DMS 273 treated with DMSO at 0.1 percent for 48 hours (cell line): ENCODE measurements at regions not wholly inside any gene's neighbourhood (a gene's known extent, or its start where the extent isn't known, plus 50 kb on each side); places are given as distances from the start of the nearest gene placed in this dataset.
"Not testable (repeated sequence)": the region's sequence is repeated elsewhere in the genome, so short reads cannot be mapped to it uniquely, and the experiment has no call there.

Experiments
- DNase-seq: peaks from one replicate; lab custom pipeline; 2025; lab: John Stamatoyannopoulos, UW

DNA sequence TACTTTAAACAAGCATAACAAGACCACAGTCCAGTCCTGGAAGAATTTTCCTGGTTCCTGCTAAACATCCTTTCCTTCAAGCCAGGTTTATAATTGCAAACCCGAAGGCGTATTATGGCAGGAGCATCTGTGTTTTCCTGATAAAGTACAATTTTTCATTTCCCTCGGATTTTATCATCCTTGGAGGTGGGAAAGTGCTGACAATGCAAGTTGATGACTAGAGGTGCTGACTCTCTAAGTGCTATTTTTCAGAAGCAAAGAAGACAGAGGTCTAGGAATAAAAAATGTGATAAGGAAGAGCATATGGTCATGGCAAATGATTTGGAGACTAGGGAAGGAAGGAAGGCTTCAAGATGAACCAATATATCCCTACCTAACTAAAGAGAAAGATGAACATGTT lies 703.2 kb upstream of the LRRN3 start:
- no peak for DNase-seq

DNA sequence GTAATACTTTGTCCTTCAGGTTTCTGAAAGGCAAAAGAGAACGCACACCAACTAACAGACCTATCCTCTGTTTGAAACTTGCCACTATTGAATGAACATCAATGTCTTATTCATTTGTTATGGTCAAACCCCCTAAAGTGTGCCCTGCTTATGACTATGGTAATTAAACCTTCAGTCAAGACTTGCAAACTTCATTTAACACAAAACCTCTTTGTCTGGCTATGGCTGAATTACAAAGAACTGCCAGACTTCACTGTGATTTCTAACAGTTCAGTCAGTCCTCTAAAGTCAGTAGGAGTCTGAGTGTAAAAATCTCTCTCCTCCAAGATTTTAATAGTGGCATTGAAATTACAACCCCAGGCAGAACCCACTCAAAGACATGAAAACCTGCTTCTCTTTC lies 702.5 kb upstream of the LRRN3 start:
- DNase-seq, result no peak

DNA sequence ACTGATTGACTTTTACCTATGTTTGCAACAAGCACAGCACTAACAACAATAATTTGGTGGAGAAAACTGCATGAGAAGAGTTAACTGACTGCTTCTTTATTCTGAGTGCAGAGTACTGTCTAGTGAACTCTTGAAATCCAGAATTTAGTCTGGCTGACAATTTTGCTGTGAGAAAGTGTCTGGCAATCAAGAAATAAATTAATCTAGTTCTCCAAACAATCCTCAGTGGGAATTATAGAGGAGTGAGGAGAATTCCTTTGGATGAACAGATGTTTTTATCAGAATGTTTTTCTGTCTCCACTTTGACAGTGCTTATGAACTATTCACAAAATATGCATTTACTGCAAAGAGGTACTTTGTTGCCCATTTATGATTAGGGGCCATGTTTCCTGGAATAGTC lies 694.9 kb upstream of the LRRN3 start:
- DNase-seq, result no peak

DNA sequence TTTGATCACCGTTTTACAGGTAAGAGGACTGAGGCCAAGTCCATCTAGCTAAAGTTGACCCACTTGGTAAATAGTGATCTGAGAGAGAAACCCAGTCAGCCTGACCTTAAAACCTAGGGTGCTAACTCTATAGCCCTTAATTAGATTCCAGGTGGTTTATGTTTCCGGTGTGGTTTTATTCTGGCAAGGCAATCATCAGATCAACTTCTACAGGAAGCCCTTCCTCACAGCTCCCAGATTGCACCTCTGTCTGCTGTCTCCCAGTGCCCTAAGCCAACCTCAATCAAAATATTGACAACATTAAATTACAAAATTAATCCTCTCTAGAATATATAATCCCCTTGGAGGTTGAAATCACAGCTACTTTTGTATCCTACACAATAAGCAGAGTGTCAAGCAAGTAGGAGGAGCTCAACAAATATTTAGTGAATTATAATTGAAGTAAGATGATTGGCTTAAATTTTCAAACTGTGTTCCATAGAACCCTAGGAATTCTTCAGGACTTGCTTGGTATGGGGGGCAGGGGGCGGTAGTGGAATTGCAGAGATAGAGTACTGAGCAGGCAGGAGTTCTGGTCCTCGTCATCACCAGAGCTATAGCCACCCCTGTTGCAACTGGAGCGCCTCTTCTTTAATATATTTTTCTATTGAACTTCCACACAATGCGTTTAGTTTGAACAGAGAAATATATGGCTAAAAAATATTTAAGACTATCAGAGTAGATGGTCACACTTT lies 692.8 kb upstream of the LRRN3 start:
- DNase-seq, result no peak

DNA sequence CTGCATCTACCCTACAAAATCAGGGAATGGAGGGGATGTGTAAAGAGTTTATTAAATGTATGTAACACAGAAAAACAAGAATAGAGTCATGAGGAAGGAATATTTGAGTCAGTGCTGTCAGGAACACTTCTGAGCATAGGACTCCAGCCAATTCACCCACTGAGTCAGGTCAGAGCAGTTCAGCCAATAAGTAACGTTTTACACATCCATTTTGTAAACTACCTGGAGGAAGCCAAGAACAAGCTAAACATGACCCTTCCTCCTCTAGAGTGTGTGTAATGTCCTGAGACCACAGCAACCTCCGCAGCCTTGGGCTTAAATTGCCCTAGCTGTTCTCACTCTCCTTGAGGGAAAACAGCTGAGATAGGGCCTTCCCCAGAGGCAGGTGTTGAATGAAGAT lies 691.5 kb upstream of the LRRN3 start:
- no peak for DNase-seq

DNA sequence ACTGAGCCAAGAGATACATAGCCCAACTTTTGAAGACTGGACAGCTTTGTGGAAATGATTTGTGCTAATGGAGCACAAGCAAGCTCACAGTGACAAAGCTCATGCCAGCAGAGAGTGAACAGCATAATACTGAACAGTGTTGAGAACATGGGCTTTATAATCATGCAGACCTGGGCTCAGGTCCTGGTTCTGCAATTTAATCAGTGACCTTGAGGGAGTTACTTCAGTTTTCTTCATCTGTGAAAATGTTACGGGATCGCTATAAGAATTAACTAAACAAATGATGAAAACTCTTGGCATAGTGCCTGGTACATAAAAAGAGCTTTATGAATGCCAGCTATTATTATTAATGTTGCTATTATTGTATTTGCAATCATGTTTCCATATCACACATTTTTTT lies 690.5 kb upstream of the LRRN3 start:
- no peak for DNase-seq

DNA sequence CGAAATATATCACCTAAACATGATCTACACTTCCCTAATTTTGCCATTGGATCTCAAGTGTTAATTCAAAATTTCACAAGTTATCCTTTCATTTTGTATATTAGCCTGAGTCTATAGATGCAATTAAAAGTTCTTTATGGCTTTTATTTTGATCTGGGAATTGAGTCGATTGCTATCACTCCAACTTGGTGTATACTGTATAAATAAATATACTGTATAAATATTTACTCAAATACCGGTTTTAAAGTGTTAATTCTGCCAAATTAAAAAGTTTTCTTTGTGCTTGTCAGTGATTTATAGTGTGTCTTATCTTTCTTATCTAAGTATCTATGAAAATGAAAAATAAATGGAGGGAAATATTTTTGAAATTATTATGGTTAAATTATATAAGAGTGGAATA lies 683.7 kb upstream of the LRRN3 start:
- DNase-seq, result no peak

DNA sequence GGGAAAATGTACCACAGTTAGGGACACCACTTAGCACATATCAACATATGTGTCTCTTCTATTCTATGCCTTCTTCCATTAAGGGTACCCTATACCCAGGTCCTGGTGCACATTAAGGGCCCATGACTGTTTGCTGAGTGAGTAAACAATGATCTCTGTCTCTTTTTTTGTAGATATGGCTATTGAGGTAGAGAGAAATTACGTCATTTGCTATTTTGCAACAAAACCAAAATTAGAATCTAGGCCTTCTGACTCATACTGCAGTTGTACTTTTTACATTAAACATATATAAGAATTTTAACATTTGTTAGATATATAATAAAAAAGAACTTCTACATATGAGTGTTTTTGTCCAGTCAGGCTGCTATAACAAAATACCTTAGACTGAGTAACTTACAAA lies 683.2 kb upstream of the LRRN3 start:
- no peak for DNase-seq

DNA sequence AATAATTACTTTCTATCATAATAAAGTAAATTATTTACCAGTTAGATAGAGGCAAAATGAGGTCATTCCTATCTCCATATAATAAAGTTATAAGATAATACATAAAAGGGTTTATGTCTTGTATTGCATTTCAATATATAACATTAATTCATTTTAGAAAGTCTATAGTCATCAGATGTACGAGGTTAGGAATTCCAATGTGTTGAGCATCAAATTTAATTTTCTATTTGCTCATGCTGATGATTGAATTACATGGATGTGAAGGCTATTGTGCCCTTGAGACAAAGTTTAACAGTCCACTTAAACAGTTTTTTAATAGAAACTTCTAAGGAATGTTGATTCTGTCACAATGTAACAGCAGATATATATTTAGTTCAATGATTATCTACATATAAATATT lies 678.3 kb upstream of the LRRN3 start:
- no peak for DNase-seq

DNA sequence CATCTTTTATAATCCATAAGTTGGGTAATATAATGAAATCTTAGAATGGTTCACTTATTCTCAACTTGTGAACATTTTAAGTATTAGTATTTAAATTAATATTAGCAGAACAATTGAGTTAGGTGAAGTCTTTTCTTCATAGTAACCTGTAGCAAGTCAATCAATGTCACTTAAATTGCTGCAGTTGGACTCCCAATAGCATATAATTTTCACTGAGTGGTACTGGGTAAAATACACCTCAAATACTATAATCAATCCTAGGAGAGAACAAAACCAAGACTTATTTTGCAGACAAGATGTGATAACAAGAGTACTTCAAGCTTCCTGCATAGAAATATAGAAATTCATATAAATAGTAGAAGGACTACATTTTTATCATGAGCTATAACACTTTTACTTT lies 677.9 kb upstream of the LRRN3 start:
- no peak for DNase-seq

DNA sequence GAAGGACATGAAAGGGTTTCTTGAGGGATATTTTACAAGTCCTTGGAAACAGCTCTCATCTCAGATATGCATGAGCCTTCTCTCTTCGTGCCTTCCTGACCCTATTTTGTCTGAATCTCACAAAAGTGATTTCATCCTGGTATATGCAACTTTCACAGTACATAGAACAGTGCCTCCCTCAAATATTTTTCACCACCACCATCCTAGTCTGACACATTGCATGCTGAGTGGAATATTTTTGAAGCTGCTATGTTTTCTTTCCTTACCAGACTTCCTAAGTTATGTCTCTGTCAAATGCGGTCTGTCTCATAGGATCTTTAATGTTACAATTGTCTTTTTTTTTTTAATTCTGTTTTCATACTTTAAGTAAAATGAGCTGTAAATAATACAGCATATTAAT lies 673.3 kb upstream of the LRRN3 start:
- DNase-seq, result no peak

DNA sequence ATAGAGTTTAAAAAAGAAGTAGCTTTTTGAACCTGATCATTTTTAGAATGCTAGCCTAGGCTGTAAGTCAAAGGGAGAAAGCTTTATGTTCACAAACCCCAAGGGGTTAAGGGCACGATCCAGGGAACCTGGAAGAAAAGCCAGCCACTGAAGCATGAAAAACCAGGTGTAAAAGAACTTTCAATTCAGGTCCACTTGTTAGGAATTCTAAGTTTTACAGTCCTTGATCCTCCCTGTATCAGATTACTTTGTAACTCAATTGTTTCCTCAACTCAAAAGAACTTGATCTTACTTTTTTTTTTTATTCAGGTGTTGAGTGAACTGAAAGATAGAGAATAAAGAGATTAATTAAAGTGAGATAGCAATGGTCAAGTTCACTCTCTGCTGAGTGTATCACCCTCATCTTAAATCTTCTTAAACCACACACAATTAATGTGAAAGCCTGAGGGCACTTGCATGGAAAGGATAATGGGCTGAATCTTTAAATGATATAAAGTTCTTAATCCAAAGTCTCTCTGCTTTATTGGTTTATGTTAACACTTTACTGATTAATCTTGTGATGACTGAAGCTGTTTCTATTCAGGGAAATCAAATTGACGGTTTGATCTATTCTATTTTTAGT lies 672.2 kb upstream of the LRRN3 start:
- DNase-seq, result no peak

DNA sequence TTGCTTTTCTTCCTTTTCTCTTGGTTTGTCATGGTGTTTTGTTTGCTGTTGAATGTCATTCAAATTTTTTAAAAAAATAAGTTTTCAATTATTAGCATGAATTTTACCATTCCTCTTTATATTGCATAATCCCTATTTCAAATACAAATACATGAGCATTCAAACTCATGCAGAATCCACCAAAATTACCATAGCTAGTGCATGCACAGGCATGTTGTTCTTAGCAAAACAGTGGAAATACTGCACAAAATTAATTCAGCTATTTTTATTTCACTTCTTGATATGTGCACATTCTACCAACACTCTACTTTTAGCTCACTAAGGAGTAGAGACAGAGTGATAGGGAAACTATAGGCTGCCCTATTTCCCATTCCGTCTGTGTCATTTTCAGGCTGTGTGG lies 670.1 kb upstream of the LRRN3 start:
- DNase-seq, result no peak

DNA sequence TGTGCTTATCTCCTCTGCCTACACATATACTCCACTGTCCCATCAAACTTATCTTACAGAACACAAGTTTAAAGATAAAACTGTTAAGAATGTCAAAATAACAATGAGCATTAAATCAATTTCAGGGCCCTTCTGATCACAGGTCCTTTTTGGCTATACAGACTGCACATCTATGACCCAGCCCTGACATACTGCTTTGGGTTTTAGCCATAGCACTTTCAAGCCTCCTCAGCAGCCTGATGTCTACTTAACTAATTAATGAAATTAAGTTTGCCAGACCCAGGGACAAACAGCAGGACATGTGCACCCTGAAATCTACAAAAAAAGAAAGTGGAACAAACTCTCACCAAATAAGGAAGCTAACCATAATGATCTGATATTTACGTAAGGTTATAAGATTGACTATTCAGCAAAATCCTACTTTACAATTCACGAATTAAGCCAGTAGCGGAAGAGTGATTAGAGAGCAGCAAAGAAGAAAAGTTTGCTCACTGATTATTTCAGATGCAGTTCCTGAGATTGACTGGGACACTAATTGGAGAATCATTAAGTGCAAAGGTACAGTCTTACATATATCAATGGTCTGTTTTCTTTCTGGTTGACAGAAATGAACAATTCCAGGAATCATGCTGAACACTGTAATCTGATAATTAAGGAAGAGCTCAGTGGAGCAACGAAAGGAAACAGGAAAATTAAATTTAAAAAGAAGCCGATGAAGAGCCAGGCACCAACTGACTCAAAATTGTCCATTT lies 669.3 kb upstream of the LRRN3 start:
- DNase-seq, result no peak

DNA sequence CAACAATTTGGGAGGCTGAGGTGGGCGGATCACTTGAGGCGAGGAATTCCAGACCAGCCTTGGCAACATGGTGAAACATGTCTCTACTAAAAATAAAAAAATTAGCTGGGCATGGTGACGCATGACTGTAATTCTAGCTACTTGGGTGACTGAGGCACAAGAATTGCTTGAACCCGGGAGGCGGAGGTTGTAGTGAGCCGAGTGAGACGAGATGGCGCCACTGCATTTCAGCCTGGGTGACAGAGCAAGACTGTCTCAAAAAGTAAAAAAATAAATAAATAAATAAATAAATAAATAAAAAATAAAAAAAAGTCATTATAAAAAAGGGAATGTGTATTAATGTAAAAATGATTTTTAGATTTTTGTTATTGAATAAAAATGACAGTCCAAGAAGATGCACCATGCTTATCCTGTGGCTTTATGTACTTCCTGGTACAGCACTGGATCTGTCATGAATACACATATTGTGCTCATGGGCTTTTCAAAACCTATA lies 658.8 kb upstream of the LRRN3 start:
- no peak for DNase-seq

DNA sequence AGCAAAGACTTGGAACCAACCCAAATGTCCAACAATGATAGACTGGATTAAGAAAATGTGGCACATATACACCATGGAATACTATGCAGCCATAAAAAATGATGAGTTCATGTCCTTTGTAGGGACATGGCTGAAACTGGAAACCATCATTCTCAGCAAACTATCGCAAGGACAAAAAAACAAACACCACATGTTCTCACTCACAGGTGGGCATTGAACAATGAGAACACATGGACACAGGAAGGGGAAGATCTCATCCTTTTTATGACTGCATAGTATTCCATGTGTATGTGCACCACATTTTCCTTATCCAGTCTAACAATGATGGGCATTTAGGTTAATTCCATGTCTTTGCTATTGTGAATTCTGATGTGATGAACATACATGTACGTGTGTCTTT lies 652.0 kb upstream of the LRRN3 start:
- DNase-seq, result not testable (repeated sequence)

DNA sequence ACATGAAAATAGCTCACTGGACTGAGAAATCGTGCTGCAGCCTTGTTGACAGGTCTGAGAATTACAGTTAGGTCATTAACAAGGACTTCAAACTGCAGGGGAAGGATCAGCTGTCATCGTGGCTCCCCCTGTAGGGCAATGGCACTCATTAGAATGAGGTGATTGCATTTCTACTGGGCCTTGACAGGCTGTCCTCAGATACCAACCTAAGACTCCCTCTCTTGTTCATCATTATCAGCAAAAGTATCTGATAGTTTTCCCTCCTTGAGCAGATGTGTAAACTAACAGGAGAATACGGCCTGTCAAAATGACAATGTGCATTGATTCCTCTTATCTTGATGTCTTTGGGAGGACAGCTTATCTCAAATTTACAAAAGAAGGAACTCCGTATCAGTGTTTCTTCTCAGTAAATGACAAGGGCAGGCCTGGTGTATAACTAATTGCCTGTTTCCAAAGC lies 648.5 kb upstream of the LRRN3 start:
- DNase-seq, result peak; percentile 62

DNA sequence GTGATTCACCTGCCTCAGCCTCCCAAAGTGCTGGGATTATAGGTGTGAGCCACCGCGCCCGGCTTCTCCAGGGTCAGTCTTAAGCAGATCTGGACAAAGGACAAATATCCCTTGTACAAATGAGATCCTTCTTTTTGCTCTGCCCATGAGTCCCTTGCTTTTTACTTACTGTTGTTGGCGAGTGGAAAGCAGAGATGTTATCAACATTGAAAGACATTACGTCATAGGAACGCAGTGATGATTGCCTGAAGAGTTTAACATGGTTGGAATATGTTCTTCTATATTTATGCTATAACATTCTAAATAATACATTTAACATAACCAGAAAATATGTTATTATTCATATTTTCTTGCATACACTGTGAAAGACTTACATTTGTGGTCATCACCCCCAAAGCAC lies 644.3 kb upstream of the LRRN3 start:
- DNase-seq, result no peak

DNA sequence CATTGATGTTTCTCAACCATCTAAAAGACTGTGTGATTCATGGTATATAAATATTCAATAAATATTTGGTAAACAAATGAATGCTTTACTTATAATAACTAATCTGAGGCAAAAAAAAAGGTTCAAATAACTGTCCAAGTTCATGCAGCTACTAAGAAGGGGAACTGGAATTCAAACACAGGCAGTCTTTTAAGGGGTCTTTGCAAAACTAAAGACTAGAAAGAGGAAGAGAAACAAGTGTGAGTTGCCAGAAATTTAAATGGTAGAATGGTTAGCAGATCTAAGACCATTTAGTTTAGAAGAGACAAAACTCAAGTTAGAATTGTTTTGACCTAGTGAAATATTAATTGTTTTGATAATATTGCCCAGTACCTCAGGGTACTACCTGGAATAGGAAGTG lies 642.0 kb upstream of the LRRN3 start:
- no peak for DNase-seq

DNA sequence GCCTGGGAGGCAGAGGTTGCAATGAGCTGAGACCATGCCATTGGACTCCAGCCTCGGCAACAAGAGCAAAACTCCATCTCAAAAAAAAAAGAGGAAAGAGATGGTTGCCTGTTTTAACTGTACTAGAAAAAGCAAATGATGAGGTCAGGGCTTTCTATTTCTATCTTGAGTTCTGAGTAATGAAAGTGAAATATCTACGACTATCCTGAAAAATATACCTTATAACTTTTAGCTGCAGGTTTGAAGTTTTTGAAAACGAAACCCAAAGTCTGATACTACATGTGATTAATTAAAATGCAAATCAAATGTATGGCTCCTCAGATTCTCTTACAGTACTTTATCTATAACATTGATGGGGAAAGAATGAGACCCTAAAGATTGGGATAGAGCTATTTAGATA lies 636.2 kb upstream of the LRRN3 start:
- no peak for DNase-seq

DNA sequence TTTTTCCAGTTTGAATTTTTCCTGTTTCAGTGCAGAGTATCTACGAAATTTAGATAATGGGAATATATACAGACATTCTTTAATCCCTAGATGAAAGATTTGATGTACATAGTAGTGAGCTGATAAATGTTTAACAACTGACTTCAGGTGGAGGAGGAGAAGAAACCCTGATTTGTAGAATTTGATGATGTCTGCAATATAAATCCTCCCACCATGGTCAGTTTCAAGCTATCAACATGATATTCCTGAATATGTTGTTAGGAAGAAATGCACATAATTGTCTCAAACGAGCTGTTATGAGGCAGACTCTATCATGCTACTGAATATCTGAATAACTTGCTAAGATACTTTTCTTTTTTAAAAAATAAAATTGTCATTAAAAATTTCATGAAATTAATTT lies 629.3 kb upstream of the LRRN3 start:
- DNase-seq, result no peak

DNA sequence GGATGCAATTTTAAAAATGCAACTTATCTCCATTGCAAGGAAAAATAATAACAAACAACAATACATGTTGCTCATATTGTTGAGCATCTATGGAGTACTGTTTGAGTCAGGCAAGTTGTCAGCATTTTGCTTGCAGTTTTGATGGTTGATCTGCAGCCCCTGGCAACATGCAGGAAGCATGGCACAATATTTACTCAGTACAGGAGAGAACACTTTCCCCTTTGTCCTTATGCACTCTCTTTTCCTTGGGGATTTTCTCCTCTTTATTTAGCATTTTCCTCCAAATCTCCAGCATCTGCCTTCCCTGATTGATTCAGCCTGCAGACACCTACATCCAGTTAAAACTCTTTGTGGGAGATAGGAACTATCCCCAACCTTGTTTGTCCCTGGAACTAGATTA lies 620.5 kb upstream of the LRRN3 start:
- DNase-seq, result no peak

DNA sequence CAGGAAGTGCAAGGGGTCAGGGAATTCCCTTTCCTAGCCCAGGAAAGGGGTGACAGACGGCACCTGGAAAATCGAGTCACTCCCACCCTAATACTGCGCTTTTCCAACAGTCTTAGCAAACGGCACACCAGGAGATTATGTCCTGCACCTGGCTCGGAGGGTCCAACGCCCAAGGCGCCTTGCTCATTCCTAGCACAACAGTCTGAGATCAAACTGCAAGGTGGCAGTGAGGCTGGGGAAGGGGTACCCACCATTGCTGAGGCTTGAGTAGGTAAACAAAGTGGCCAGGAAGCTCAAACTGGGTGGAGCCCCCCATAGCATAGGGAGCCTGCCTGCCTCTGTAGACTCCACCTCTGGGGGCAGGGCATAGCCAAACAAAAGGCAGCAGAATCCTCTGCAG lies 618.5 kb upstream of the LRRN3 start:
- not testable (repeated sequence) for DNase-seq
